NOMO-1 treated with DMSO at 0.1 percent for 48 hours (cell line): ENCODE measurements at regions not wholly inside any gene's neighbourhood (a gene's known extent, or its start where the extent isn't known, plus 50 kb on each side); places are given as distances from the start of the nearest gene placed in this dataset.

Experiments
- DNase-seq: peaks from one replicate; lab custom pipeline; 2025; ENCODE audit not compliant: unreplicated experiment; lab: John Stamatoyannopoulos, UW

DNA sequence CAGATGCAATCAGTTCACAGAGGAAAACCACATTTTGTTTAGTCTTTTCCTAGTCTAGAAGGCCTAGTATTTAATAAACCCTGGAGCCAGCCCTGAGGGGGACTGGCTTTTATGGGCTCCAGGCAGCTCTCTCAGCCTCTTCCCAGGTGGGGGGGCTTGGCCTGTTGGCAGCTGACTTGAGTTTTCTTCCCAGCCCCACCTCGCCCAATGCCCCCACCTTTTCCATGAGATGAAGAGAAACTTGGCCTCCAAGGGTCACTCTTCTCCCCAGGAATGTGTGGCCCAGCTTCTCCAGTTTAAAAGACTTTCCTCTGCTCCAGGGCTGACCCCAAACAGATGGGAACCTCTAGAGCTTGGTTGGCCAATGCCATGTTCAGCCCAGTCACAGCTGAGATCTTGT lies 196.1 kb downstream of the BMP7 start:
- no peak for DNase-seq

DNA sequence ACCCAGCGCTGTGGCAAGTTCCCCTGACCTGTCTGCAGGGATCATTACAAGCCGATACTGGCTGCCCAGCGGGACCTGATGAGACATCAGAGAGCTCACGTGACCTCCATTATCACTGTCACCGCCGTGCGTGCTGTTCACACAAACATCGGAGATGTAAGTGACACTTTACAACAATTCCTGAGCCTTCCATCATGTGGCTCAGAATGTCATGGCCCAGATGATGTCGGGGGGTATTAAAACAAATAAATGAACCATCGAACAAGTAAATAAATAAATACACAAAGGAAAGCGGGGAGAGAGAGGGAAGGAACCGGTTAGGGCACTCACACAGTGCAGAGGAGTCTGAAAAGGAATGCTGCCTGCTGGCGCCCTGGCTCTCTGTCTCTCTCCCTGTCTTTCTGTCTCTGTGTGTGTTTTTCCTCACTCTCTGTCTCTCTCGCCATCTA lies 195.1 kb downstream of the BMP7 start:
- DNase-seq: peak; percentile 8

DNA sequence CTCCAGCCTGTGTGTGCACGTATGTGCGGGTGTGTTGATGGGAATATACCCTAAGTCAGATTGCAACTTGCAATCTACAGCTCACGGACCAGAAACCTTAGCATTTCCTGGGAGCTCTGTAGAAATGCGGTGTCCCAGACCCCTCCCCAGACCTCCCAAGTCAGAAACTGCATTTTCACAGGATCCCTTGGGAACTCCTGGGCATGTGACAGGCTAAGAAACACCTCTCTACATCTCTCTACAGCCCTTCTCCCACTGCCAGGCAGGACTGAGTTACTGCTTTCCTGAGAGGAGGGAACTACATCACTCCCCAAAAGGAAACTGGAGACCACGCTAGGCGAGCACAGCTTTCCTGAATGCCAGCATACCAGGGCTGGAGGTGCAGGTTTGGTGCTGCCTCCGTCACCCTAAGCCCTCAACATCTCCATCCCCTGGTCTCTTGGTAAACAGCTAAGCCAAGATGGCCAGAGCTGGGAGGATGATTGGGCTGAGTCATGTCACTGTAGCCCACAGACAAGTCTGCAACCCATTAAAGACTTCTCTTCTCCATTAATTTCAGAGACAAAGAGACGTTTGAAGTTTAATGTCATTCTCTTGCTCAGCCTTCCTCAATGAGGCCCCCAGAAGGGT lies 194.4 kb downstream of the BMP7 start:
- no peak for DNase-seq

DNA sequence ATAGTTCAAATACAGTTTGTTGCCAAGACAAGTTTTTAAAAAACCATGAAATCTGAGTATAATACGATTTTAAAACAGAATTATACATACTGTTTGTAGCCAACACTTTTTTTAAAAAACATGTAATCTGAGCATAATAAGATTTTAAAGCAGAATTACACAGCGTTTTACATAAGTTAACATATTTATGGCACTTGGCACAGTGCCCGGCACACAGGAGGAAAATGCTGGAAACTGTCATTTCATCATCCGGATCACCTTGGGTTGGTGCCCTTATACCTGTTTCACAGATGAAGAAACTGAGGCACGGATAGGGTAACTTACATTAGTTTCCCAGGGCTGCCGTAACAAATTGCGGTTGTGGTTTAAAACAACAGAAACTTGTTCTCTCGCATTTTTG lies 193.0 kb downstream of the BMP7 start:
- no peak for DNase-seq

DNA sequence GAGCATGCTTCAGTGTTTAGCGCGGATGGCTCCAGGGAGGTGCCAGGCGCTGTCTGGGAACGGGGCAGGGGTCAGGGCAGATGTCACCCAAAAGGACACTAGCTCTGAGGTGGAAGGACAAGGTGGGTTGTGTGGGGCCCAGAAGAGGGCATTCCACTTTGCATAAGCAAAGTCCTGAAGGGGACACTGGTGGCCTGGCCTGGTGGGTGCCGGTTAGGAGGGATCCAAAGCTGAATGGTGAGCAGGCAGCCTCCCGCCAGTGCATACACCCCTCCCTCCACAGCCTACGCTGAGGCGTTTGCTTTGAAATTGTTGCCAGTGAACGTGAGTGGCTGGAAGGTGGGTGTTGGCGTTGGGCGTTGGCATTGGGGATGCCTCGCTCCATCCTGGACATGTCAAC lies 192.1 kb downstream of the BMP7 start:
- no peak for DNase-seq

DNA sequence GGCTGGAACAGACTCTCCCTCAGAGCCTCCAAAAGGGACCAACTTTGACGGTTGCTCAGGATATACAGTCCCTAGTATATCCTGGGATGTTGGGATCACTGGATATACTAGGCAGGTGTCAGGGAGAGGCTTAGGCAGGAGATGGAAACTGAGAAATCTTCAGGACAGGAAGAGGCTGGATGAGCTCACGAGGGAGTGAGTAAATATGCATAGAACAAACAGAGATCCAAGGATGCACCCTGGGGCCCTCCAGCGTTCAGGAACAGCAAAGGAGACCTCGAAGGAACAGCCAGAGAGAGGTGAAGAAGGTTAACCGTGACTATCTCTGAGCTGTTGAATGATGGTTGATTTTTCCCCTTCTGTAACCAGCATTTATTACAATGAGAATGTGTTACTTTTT lies 191.3 kb downstream of the BMP7 start:
- DNase-seq: no peak

DNA sequence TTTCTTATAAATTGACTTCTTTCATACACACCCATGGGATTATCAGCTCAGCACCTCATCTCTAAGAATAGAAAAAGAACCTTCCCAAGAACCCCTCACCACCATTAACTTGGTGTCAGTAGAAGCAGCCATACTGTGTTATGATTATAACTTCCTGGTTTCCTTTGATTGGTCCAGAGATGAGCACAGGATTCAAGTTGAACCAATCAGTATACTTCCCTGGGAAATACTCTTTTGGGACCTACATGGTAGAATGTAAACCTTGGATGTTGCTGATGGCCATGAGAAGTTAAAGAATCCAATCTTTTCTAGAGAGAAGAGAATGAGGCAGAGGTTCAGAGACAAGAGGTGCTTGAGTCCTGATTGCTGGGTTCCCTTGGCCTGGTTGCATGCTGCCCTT lies 190.8 kb downstream of the BMP7 start:
- DNase-seq: no peak

DNA sequence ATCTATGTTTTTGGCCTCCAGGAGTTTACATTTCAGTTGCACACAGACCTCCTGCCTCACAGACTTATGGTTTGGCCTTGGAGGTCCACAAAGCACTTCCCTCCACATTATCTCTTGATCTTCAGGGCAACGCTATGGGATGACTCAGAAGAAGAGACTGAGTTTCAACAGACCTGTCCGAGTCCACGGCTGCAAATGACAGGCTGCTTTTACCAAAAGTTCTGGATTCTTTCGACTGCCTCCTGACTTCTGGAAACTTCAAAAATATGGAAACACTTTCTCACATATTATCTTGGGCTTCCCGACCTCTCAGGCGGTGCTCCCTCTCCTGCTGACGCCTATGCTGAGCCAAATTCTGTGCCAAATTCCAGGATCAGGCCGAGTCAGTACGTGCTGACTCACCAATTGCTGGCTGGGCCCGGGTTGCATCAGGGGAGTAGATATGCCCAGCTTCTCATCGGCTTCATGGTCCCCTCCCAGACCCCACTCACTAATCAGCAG lies 190.2 kb downstream of the BMP7 start:
- no peak for DNase-seq

DNA sequence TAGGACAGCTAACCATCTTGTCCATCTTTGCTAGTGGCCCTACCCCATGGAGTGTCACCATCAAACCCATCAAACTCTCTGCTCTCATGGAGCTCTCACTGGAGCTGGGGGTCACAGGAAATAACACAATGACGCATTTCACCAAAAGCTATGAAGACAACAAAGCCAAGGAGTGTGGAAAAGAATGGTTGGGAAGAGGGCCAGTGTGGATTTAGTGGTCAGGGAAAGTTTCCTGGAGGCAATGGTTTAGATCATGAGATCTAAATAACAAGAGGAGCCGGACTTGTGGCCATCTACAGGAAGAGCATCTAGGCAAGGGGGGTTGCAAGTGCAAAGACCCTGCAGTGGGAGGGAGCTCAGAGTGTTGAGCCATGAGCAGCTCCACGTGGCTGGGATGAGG lies 189.5 kb downstream of the BMP7 start:
- no peak for DNase-seq

DNA sequence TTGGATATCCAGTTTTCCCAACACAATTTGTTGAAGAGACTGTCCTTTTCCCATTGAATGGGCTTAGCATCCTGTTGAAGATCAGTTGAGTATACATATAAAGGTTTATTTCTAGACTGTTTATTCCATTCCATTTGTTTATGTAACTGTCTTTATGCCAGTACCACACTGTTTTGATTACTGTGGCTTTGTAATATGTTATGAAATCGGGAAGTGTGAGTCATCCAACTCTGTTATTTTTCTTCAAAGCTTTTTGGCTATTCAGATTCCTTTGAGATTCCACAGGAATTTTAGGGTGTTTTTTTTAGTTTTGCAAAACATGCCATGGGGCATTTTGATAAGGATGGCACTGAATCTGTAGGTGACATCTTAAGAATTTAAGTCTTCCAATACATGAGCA lies 188.3 kb downstream of the BMP7 start:
- DNase-seq: no peak

DNA sequence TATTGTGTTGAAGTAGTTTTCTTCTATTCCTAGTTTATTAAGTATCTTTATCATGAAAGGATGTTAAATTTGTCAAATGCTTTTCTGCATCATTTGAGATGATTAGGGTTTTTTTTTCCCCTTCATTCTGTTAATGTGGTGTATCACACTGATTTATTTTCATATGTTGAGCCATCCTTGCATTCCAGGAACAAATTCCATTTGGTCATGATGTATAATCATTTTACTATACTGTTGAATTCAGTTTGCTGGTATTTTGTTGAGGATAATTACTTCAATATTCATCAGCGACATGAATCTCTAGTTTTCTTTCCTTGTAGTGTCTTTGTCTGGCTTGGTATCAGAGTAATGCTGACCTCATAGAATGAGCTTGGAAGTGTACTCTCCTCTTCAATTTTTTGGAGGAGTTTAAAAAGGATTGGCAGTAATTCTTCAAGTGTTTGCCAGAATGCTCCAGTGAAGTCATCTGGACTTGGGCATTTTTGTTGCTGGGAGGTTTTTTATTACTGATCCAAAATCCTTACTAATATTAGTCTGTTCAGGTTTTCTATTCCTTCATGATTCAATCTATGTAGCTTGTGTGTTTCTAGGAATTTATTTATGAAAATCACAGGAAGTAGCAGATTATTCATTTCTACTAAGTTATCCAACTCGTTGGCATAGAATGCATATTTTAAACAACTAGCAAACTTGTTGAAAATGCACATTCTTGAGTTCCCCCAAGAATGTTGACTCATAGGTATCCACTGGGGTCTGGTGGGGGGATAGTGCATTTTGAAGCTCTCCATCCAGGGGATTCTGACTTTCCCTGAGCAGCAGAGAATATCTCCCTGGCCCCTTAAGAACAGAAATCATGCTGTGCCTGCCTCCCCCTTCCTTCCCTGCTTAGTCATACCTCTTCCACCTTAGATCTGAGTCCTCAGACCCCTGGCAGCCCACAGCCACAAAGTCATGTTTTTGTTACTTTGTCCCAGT lies 187.1 kb downstream of the BMP7 start:
- DNase-seq: no peak

DNA sequence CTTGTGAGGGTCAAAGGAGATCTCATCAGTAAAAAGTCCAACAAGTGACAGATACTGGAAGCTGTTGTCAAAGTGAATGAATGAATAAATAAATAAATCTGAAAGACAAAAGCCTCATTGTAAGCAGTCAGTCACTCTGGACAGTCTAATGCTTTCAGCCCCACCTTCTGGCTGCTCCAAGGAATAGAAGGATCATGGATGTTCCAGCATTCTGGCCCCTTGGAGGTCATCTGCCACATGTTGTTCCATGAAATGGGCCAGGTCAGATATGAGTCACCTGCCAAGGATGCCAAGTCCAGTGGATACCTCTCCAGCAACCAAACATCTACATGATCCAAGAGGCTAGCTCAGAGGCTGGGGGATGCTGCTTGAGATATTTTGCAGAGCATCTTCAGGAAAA lies 185.6 kb downstream of the BMP7 start:
- DNase-seq: no peak

DNA sequence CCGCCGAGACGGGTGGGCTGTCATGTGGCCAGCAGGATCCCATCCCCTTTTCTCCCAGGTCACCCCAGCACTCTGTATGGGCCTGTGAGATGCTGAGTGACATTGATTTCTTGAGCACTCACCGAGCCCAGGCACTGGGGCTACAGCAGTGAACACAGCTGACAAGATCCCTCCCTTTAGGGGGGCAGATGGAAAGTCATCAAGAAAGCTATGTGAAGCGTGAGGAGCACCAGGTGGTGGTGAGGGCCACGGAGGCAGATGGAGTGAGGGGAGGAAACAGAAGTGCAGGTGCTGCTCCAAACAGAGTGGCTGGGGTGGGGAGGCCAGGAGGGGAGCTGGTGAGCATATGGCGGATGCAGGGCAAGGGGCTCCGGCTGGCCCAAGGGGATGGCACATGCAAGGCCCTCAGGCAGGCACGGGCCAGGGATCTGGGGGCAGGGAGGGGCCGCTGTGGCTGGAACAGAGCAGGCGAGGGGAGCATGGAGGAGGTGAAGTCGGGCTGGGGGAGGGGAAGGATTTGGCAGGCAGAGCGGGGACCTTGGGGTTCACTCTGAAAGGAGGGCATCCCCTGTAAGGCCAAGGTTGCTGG lies 184.0 kb downstream of the BMP7 start:
- no peak for DNase-seq

DNA sequence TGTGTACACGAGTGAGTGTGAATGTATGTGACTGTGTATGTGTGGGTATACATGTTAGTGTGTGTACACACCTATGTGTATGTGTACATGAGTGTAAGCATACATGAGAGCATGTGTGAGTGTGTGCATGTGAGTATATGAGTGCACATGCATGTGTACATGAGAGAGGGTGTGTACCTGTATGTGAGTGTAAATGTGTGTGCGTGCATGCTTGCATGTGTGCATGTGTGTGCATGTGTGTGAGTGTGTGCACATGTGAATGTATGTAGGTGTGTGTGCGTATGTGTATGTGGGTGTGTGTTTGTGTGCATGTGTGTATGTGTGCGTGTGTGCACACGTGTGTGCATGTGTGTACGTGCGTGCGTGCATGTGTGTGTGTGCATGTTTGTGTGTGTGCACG lies 183.4 kb downstream of the BMP7 start:
- DNase-seq: no peak

DNA sequence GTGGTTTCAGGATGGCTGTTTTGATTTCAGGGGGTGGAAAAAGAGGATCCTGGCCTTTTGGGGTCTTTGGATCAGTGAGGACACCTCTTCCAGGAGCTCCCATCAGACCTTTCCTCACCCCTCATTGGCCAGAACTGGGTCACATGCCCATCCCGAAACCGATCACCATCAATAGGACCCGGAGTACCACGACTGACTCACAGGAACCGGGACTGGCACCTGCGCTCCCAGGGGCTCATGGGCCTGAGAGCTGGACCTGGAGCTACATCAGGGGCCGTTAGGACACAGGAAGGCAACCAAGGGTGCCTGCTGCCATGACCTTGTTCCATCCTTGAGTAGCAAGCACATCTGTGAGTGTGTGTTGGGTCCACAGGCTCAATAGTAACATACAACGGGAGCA lies 180.4 kb downstream of the BMP7 start:
- DNase-seq: no peak

DNA sequence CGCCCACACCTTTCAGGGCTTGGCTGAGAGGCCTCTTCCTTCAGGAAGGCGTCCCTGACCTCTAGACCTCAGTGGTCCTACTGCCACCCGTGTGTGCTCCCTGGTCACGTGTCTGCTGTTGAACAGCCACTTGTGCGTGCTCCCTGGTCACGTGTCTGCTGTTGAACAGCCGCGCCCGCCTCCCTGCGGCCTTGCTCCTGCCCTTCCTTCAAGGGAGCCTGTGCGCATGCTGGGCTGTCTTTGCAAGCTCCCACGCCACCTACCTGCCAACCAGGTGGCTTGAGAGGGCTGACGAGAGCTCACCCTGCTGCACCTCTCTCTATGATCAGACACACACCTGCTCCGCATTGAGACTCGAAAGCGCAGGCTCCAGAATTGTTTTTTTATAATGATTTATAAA lies 179.3 kb downstream of the BMP7 start:
- no peak for DNase-seq

DNA sequence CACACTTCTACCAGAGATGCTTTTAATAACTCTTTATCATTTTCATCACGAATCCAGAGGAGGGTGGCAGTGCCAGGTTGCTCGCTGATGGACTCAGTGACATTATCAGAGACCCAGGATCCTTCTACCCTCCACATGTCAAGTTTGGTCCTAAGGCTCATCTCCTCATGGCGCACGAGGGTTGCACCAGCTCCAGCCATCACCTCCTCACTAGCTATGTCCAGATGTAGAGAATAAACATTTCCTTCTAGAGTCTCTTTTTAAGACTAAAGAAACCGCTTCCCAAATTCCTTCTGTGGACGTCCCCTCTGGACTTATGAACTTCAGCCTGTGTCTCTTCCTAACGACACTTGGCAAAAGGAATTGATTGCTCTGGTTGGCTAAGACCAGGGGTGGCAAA lies 178.7 kb downstream of the BMP7 start:
- no peak for DNase-seq

DNA sequence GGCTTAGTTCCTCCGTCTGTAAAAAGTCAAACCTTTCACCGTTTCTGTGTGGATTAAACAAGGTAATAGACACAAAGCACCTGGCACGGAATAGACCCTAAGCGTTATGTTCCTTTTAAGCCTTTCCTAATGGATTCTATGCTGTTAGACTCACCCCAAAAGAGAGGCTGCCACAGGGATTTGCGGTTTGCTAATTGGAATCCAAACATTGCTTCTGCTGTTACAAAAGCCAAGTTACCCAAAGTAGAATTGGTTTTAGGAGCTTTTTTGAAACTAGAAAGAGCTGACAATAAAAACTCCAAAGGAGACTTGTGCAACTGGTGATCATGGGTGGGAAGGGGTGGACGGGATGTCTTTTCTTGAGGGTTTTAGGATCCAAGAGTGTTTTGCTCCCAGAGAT lies 178.0 kb downstream of the BMP7 start:
- DNase-seq: no peak

DNA sequence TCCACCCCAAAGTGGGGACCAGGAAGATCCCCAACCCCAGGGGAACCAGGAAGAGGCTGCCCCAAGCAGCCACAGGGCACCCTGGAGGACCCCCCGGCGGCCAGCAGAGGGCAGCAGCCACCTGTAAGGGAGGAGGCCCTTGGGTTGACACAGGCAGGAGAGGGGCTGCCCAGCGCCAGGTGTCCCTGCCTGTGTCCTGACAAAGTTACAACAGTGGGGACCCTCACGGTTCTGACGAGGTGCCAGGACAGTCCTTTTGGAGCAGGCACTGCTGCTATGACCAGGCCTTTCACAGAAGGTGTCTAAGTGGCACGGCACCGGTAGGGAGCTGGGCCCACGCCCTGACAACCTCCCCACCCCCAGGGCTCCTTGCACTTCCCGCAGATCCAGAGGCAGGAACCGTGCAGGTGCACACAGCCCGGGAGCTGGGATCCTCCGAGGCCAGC lies 176.7 kb downstream of the BMP7 start:
- peak; percentile 40 for DNase-seq

DNA sequence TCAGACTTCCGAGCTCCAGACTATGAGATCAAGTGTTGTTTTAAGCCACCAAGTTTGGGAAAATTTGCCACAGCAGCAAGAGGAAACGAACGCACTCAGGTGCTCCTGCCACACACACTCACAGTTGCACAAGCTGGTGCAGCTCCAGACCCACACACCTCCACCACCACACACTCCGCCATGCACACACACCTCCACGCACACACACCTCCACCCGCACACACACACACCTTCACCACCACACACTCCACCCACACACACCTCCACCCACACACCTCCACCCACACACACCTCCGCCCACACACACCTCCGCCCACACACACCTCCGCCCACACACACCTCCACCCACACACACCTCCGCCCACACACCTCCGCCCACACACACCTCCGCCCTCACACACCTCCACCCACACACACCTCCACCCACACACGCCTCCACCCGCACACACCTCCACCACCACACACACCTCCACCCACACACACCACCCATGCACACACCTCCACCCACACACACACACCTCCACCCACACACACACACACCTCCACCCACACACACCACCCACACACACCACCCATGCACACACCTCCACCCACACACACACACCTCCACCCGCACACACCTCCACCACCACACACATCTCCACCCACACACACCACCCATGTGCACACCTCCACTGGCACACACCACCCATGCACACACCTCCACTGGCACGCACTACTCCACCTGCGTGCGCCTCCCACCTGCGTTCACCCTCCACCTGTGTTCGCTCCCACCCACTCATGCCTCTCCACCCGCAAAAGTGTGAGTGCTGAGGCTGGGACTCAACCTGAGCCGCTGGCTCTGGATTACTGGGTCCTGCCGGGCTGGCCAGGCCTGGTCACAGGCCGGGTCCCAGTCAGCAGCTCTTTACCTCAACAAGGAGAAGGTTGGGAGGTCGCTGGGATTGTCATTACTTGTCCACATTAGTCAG lies 175.6 kb downstream of the BMP7 start:
- DNase-seq: no peak

DNA sequence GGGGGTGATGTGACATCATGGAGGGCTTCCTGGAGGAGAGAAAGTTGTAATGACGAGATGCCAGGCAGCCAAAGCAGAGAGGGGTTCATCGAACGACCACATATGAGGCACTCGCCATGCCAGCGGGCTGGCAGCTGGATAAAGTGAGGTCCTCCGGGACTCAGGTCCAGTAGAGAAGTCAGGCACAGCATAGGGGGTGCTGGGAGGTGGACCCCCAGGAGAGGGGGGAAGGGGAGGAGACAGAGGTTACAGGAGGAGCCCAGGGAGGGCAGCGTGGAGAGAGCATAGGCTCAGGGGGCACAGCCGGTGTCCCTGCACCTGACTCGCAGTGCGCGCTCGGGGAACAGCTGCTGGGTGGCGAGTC lies 174.7 kb downstream of the BMP7 start:
- DNase-seq: no peak
